ENCODE measurements at regions not wholly inside any gene's neighbourhood (a gene's known extent, or its start where the extent isn't known, plus 50 kb on each side); places are given as distances from the start of the nearest gene placed in this dataset.

DNA sequence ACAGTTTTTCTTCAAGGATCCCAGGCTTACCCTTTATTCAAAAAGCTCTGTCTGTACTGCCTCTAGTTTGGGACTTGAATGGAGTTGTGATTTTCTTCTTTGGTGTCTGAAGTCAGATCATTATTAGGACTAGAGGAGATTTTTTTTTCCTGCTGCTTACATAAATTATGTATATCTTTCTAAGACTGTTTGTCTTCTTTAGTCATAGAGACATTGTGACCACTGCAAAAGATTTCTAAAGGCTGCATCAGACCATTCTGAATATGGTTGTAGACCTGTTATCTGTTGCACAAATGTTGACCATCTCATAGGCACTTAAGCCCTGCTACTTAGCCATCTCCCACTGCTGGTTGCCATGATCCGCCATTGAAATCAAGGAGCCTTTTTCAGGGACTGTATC lies 238.5 kb upstream of the SMARCA2 start:
- Mint-ChIP-seq H3K36me3 (ENCODE audit: low read depth) (no peaks in the 10 kb centered on the region; the same call in 1 of the 2 replicates), H3K4me1 (ENCODE audit: low read depth) (no peaks in the 10 kb centered on the region), H3K9me3 (peaks cover 46% of the 10 kb centered on the region), H3K4me3 (no peak overlapping the region), H3K27ac (no peak overlapping the region), H3K27me3 (ENCODE audit: insufficient read depth) (no peaks in the 10 kb centered on the region)
- TF ChIP-seq CTCF (IDR thresholded peaks at IDR 0.05): no peak
- DNase-seq: no peak

- no peaks in the 10 kb centered on the region for H3K36me3 Mint-ChIP-seq (ENCODE audit: low read depth)
- TF ChIP-seq CTCF (IDR thresholded peaks at IDR 0.05): no peak
- no peak for DNase-seq
- no peaks in the 10 kb centered on the region for H3K4me1 Mint-ChIP-seq (ENCODE audit: low read depth)
- H3K27me3 Mint-ChIP-seq (ENCODE audit: insufficient read depth): peaks cover 1% of the 10 kb centered on the region; the same call in 1 of the 2 replicates
- no peak overlapping the region for H3K27ac Mint-ChIP-seq
- no peak overlapping the region for H3K4me3 Mint-ChIP-seq
- H3K9me3 Mint-ChIP-seq: peaks cover 47% of the 10 kb centered on the region
Measured at GRCh38 chr9:1791191-1791590, 224.0 kb upstream of the SMARCA2 start.

DNA sequence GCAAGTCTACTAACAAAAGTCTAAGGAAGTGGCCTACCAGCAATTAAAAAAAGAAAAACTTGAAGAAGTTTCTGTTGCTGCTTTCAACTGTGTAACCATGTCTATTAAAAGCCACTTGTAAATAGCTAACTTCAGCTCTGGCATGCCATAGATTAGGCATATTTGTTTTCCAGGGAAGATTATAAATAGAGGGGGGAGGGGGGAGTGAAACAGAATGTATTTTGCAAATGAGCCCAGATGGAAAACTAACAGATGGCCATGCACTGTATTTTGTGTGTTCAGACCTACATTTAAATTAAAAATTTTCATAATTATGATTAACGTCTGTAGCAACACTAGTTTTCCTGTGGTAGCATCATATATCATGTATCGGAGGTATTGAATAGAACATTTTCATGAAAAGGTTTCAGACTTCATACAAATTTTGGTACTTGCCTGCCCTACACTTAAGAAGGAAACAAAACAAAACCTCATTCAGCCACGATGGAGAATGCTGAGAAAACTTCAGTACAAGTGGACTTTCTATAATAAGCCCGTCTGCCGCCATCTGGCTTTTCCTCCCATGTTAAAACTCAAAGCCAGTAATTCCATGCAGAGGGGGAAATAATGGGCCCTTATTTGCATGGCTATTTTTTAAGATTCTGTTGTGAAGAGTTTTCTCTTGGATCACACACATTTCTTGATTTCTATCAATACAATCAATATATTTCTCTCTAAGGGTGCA lies 220.4 kb upstream of the SMARCA2 start:
- Mint-ChIP-seq H3K36me3 (ENCODE audit: low read depth) (no peaks in the 10 kb centered on the region), H3K27ac (no peak overlapping the region), H3K9me3 (peaks cover 37% of the 10 kb centered on the region), H3K4me1 (ENCODE audit: low read depth) (no peaks in the 10 kb centered on the region), H3K4me3 (no peak overlapping the region), H3K27me3 (ENCODE audit: insufficient read depth) (0 out of 2 replicates have a peak, but pooled peaks cover 1% of the 10 kb centered on the region)
- no peak for TF ChIP-seq CTCF (IDR thresholded peaks at IDR 0.05)
- DNase-seq: no peak

DNA sequence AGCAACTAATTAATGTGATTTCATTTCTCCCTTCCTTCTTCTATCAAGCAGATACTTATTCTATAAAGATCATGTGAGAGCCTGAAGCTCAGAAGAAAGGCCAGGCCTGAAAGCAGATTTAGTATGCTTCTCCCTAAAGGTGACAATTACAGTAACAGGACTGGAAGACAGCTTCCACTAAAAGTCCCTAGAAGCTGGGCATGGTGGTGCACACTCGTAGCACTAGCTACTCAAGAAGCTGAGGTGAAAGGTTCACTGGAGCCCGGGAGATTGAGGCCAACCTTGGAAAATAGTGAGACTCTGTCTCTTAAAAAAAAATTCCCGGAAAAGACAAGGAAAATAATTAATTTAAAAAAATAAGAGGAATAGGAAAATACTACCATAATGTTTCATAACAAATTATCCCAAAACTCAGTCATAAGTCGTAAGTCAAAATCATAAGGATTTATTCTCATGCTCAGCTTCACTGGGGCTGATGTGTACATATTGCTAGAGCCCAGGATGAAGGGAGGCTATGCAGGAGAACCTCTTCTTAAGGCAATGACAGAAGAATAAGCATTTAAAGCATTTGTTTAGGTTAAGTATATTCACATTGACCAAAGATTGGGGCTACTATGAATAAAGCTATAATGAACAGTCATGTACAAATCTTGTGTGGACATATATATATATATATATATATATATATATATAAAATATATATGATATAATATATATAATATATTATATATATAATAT lies 210.8 kb upstream of the SMARCA2 start:
- peaks cover 26% of the 10 kb centered on the region for H3K9me3 Mint-ChIP-seq

DNA sequence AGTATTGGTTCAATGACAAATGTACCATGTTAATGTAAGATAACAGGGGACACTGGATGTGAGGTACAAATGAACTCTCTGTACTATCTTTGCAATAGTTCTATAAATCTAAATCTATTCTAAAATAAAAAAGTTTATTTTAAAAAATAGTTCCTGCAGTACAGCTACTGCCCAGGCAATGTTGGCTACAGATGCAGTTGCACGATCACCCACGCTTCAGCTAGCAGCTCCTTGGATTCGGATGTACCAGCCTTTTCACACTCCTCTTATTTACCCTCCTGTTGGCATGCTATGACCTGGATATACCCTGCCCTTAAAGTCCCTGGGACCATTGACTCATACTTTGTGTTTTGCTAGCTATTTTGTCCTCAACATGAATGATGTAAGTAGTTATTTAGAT lies 185.4 kb upstream of the SMARCA2 start:
- no peak for TF ChIP-seq CTCF (IDR thresholded peaks at IDR 0.05)
- H3K4me3 Mint-ChIP-seq: no peak overlapping the region
- DNase-seq: no peak
- no peak overlapping the region for H3K27ac Mint-ChIP-seq
- H3K36me3 Mint-ChIP-seq (ENCODE audit: low read depth): no peaks in the 10 kb centered on the region
- no peaks in the 10 kb centered on the region for H3K4me1 Mint-ChIP-seq (ENCODE audit: low read depth)
- peaks cover 10% of the 10 kb centered on the region for H3K9me3 Mint-ChIP-seq
- peaks cover 2% of the 10 kb centered on the region; the same call in 1 of the 2 replicates for H3K27me3 Mint-ChIP-seq (ENCODE audit: insufficient read depth)

More for the DNA sequence above, 210.8 kb upstream of the SMARCA2 start:
- H3K36me3 Mint-ChIP-seq (ENCODE audit: low read depth): no peaks in the 10 kb centered on the region
- no peak overlapping the region for H3K27ac Mint-ChIP-seq
- TF ChIP-seq CTCF (IDR thresholded peaks at IDR 0.05): no peak
- H3K27me3 Mint-ChIP-seq (ENCODE audit: insufficient read depth): no peaks in the 10 kb centered on the region; the same call in 1 of the 2 replicates
- H3K4me1 Mint-ChIP-seq (ENCODE audit: low read depth): no peaks in the 10 kb centered on the region
- DNase-seq: no peak
- H3K4me3 Mint-ChIP-seq: no peak overlapping the region
